ENCODE measurements at regions not wholly inside any gene's neighbourhood (a gene's known extent, or its start where the extent isn't known, plus 50 kb on each side); places are given as distances from the start of the nearest gene placed in this dataset.

- DNase-seq (ENCODE audit: low spot score): no peak
Observed at GRCh38 chr5:104444656-104445055, 882.1 kb upstream of the NUDT12 start.

- DNase-seq (ENCODE audit: low spot score): no peak
Observed at GRCh38 chr5:104443706-104444105, 881.1 kb upstream of the NUDT12 start.

GRCh38 chr5:104431981-104432380 is 869.4 kb upstream of the NUDT12 start:
- no peak for DNase-seq (ENCODE audit: low spot score)

- DNase-seq (ENCODE audit: low spot score): no peak
Observed at GRCh38 chr5:104431002-104431620, 868.5 kb upstream of the NUDT12 start.

GRCh38 chr5:104429911-104430310 is 867.3 kb upstream of the NUDT12 start:
- no peak for DNase-seq (ENCODE audit: low spot score)

- no peak for DNase-seq (ENCODE audit: low spot score)
Observed at GRCh38 chr5:104421431-104421830, 858.8 kb upstream of the NUDT12 start.

GRCh38 chr5:104418056-104418455 is 855.5 kb upstream of the NUDT12 start:
- DNase-seq (ENCODE audit: low spot score): no peak

GRCh38 chr5:104412649-104413240 is 850.2 kb upstream of the NUDT12 start:
- no peak for DNase-seq (ENCODE audit: low spot score)

GRCh38 chr5:104400941-104401340 is 838.4 kb upstream of the NUDT12 start:
- no peak for DNase-seq (ENCODE audit: low spot score)

- DNase-seq (ENCODE audit: low spot score): no peak
Observed at GRCh38 chr5:104385906-104386305, 823.3 kb upstream of the NUDT12 start.

GRCh38 chr5:104375345-104375744 is 812.8 kb upstream of the NUDT12 start:
- no peak for DNase-seq (ENCODE audit: low spot score)

GRCh38 chr5:104372796-104373195 is 810.2 kb upstream of the NUDT12 start:
- DNase-seq (ENCODE audit: low spot score): no peak

GRCh38 chr5:104372376-104372775 is 809.8 kb upstream of the NUDT12 start:
- no peak for DNase-seq (ENCODE audit: low spot score)

GRCh38 chr5:104370523-104370922 is 807.9 kb upstream of the NUDT12 start:
- no peak for DNase-seq (ENCODE audit: low spot score)

- no peak for DNase-seq (ENCODE audit: low spot score)
Observed at GRCh38 chr5:104367978-104368377, 805.4 kb upstream of the NUDT12 start.

GRCh38 chr5:104363567-104363966 is 801.0 kb upstream of the NUDT12 start:
- DNase-seq (ENCODE audit: low spot score): no peak

GRCh38 chr5:104361932-104362331 is 799.3 kb upstream of the NUDT12 start:
- no peak for DNase-seq (ENCODE audit: low spot score)

GRCh38 chr5:104355350-104355749 is 792.8 kb upstream of the NUDT12 start:
- DNase-seq (ENCODE audit: low spot score): no peak

- no peak for DNase-seq (ENCODE audit: low spot score)
Observed at GRCh38 chr5:104353371-104353770, 790.8 kb upstream of the NUDT12 start.

- DNase-seq (ENCODE audit: low spot score): no peak
Observed at GRCh38 chr5:104352954-104353353, 790.4 kb upstream of the NUDT12 start.

- DNase-seq (ENCODE audit: low spot score): no peak
Observed at GRCh38 chr5:104347119-104347708, 784.6 kb upstream of the NUDT12 start.

GRCh38 chr5:104345222-104346016 is 782.8 kb upstream of the NUDT12 start:
- no peak for DNase-seq (ENCODE audit: low spot score)

- DNase-seq (ENCODE audit: low spot score): no peak
Observed at GRCh38 chr5:104344809-104345208, 782.2 kb upstream of the NUDT12 start.
